ENCODE measurements at regions not wholly inside any gene's neighbourhood (a gene's known extent, or its start where the extent isn't known, plus 50 kb on each side); places are given as distances from the start of the nearest gene placed in this dataset.
"Not testable (repeated sequence)": the region's sequence is repeated elsewhere in the genome, so short reads cannot be mapped to it uniquely, and the experiment has no call there.

DNA sequence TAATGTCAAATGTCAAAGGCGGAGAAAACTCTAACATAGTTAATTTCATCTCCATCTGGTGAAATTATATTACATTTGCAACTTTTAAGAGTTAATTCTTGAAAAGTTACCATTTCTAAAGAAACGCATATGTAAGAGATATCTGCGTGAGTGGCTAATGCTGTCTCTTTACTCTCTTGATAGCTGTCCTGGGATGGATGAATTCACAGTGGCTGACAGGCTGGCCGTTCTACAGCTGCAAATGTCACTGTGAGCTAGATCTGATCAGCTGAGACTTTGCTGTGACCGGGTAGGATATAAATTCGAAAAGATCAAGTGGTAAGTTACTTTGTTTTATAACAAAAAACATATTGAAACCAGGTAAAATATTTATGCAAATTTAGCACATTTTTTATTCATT, 557.1 kb upstream of the DDX18 start:
- no peak for DNase-seq

DNA sequence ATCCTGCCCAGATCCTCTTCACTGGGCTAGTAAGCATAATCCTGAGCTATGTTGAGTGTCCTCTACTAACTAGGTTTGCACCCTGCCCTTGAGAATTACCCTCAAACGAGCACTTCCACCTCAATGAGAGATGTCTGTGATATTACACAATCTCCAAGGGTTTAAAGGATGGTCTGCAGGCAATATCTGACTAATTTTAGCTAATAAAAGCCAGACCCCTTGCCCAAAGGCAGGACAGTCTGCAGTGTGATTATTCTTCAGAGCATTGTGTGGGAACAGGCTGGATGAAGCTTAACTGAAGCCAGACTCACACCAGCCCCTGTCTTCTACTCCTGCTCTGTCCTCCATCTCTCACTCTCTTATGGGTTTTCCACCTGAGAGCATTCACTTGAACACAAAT, 544.9 kb upstream of the DDX18 start:
- DNase-seq: no peak

DNA sequence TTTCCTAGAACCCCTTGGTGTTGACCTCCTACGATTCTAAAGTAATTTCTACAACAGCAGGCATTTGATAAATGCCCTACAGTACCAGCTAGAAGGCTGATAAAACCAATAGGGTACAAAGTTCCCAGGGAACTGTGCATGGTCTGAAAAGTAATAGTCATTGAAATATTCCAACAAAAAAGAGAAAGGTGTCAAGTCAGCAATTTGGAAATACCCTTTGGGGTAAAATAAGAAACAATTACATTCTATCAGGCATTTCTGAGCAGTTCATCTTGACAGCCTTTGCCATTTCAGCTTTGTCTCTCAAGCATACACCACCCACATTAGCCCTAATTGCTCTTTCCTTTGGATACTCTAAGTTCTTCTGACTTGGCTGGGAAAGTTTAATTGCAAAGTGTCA, 542.9 kb upstream of the DDX18 start:
- DNase-seq: no peak

DNA sequence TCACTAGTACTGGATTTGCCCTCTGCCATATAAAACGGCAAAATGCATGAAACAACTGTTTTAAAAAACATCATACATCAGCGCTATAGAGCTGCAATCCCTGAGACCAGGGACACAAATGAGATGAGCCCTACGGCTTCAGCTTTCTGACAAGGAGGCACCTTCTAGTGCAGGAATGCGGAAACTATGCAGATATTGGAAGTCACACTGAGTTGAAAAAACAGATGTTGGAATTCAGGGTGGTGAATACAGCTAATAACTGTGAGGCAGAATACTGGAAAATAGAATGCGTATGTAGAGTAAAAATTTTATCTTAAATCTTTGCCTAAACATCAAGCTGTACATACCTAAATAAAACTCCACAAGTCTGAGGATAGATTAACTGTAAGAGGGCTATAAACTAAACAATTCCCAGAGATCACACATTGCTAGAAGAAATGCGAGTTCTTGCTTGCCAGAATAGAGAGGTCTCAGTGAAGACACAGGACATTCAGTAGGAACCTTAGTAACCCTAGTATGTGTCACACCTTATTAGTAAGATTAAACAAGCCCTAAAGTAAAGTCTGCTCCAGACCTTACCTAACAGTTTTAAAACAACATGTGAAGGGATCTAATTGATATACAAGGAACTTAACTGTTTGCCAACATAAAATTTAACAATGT, 541.4 kb upstream of the DDX18 start:
- no peak for DNase-seq

DNA sequence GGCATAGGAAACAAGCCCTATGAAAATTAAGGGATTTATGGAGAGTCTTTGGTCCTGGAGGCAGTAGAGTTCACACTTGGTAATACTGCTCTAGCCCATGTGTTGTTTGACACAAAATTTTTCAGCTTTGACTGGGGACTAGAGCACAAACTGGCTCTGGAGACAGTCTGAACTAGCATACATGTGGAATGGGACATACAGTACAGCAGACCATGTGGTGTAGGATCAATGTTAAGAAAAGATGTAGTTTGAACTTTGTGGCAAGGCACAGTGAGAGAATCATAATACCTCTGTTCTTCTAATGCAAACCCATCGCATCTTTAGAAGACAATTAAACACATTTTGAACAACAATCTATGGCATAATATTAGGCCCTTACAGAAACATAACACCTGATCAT, 521.5 kb upstream of the DDX18 start:
- DNase-seq: no peak

DNA sequence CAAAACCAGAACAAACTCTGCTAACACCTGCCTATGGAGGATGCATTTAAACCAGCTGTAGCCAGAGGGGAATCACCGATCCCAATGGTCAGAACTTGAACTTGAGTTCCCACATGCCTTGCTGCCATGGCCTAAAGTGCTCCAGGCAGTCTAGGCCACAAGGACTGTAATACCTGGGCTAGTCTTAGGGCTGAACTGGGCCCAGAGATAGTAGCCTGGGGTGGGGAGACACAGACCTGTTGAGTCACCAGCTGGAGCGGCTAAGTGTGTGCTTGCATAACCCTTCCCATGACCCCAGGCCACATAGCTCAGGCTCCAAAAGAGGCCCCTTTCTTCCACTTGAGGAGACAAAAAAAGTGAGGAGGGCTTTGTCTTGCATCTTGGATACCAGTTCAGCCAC, 515.0 kb upstream of the DDX18 start:
- no peak for DNase-seq

DNA sequence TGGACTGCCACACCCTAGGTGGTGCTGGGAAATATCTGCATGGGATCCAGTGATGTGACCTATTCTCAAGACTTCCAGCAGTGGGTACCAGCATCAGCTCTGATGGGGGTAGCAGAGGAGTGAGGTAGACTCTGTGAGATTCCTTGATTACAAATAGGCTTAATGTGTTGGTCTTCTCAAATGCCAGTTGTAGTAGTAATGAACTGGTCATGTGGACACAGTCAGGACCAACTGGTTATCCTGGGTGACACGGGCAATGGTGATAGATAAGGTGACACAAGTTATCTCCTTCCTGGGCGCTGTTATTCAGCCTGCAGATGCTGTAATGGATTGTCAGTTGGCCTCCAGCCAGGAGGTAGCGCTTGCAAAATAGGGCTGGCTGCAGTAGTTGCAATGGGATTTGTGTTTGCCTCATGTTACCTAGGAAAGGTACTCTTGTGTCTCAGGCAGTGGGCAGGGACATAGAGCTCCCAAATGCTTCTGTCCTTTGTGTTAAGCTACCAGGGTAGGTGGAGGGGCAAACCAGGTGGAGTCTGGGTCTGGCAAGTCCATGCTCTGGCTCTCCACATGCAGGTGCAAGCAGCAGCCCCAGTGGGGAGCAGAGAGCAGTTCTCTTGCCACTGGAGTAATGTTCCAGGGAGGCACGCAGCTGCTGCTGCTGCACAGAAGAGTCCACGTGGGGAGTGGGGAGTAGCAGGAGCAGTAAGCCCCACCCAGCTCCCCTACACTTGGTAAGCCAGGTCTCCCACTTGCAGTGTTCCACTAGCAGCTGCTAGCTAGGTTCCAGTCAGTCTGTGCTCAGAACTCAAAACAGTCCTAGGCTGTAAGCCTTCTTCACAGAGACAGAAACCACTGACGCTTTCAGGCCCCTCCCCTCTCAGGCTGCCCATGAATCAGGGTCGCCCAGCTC, 505.4 kb upstream of the DDX18 start:
- no peak for DNase-seq

DNA sequence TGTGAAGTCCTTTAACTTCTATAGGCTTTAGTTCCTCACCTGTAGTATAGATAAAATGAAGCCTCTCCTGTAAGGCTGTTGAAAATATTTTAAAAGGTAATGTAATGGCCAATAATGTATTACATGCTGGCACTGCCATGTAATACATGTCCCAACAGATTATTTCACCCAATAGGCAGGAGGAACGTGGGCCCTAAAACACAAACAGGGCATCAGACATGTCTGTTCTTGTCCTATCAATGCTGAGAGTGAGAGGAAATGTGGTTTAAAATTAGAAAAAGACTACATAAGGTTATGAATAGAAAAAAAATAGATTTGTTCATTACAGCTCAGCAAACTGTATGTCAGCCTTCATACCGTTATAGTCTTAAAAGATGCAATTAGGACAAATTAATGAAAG, 492.7 kb upstream of the DDX18 start:
- no peak for DNase-seq

DNA sequence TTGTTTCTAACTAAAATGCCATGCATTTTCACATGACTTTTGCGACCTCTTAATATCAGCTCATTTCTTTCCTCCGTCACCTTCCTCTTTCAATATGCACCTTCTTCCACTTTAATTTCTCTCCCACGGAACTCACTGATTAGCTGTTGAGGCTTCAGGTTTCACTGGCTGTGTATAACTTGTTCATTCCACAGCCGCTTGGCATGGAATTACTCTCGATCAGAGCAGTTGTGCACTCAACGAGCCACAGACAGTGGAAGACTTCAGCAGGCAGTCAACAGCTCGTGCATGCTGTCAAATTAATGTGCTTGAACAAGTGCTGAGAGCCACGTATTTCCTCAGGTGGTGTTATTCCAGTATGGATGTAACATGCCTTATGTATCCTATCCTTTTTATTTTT, 491.2 kb upstream of the DDX18 start:
- no peak for DNase-seq

DNA sequence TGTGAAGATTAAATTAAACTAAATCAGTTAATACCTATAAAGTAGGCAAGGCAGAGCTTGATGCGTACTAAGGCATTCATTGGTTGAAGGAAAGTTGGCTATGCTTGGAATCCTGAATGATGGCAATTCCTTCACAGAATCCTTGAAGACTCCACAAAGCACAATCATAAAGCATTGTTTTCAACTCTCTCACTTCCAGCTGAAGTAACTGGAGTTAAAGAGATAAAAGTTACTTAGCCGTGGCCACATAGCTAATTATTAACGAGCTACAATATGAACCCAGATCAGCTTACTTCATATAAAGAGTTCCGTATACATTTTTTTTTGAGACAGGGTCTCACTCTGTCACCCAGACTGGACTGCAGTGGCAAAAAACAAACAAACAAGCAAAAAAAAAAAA, 483.9 kb upstream of the DDX18 start:
- DNase-seq: no peak

DNA sequence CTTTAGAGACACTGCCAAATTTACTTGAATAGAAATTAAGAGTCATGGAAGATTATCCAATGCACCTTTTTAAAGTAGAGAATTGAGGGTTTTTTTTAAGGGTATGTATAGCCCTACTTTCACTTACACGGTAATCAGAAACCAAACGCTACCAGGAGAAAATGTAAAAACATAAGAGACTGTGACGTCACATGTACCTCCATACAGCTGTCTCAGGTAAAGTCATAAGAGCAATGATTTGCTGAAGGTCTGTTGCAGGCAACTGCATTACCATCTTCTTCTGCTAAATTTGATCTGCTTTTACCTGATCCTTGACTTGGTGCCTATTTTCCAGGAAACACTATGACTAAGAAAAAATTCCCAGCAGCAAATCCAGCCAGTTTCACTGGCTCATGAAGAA, 478.5 kb upstream of the DDX18 start:
- DNase-seq: no peak

DNA sequence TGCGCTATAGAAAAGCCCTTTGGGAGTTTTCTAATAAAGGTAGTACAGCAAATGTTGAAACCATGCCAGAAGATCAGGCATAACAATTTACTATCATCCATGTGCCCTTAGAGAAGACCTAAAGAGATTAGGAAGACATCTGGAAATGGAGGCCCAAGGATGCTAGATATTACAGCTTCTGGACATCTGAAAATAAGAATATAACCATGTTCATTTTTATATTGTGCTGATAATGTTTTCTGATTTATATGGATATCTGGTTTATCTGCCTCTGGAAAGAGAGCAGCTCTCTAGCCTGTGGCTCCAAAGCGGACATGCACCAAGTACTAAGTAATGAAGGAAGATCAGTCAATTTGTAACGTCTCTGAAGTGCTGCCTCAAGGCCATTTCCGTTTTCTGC, 478.0 kb upstream of the DDX18 start:
- DNase-seq: no peak

DNA sequence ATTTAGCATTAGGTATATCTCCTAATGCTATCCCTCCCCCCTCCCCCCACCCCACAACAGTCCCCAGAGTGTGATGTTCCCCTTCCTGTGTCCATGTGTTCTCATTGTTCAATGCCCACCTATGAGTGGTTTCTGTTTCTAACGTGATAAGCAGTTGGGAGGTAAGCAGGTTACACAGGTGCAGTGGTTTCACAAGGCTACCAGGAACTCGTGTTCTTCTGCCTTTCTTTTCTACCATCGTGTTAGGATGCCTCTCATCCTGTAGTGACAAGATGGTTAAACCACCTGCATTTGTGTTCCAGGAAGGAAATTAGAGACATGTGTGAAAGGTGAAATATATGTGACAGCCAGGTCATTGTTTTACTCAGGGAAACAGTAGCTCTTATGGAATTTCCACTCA, 476.5 kb upstream of the DDX18 start:
- not testable (repeated sequence) for DNase-seq

DNA sequence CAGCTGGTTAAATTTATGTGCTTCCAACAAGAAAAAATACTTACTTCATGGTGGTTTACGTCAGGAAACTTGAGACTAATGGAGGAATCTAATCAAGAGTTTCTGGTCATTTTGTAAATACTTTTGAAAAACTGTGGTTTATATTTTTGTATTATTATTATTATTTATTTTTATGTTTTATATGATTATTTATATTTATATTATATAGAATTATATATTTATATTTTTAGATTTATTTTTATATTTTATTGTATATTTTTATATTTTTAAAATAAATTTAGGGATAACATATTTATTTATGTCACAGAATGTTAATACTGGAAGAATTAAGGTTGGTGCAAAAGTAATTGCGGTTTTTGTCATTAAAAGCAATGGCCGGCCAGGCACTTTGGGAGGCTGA, 474.5 kb upstream of the DDX18 start:
- no peak for DNase-seq

DNA sequence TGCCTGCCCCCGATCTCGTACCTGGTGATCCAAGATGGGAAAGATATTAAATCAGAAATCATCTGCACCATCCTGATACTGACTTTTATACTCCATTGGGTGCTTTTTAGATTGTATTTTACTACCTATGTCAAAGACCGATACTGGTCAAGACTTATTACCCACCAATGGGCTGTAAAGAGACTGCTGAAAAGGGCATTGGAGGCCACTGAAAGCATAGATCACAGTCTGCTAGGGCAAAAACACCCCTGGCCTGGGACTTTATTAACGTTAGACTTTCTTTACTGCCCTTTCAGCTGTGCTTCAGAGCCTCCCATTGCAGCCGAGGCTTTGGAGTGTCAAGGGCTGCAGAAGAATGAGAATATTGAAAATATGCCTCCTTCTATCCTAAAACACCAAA, 472.8 kb upstream of the DDX18 start:
- DNase-seq: no peak

DNA sequence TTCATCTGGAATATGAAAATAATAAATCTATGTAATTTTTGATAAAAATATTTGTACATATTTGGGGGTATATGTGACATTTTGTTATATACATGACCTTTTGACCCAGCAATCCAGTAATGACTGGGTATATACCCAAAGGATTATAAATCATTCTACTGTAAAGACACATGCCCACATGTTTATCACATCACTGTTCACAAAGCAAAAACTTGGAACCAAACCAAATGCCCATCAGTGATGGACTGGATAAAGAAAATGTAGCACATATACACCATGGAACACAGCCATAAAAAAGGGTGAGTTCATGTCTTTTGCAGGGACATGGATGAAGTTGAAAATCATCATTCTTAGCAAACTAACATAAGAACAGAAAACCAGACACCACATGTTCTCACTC, 472.1 kb upstream of the DDX18 start:
- DNase-seq: no peak

DNA sequence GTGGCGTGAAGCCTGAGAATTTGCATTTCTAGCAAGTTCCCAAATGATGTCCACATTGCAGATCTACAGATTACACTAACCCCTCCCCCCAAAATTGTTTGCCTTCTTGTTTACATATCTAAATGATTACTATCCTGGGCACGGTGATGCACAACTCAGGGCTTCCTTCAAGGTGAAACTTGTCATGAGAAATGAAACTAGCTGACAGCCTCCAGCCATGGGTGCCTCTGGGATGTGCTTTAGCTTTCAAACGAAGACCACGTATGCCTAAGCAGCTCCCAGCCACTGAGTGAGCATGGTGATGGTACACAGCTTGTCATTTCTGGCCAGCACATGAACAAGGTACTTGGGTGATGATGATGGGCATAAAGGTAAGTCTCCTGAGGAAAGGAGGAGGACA, 464.8 kb upstream of the DDX18 start:
- DNase-seq: no peak

DNA sequence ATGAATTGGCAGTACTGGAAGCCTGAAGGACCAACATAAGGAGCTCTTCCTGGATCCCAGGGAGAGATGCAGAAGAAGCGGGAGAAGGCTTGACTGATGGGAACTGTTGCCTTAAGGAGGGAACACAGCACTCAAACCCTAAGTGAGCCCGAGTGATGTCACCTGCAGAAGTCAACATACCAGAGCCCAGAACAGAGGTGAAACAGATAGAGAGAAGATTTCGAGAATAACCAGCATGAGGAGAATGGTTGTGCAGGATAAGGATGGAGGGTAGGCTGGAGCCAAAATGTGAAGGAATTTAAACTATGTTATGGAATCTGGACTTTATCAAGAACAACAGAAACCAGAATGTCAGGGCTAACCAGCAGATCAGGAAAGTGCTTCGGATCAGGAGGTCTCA, 463.1 kb upstream of the DDX18 start:
- no peak for DNase-seq

DNA sequence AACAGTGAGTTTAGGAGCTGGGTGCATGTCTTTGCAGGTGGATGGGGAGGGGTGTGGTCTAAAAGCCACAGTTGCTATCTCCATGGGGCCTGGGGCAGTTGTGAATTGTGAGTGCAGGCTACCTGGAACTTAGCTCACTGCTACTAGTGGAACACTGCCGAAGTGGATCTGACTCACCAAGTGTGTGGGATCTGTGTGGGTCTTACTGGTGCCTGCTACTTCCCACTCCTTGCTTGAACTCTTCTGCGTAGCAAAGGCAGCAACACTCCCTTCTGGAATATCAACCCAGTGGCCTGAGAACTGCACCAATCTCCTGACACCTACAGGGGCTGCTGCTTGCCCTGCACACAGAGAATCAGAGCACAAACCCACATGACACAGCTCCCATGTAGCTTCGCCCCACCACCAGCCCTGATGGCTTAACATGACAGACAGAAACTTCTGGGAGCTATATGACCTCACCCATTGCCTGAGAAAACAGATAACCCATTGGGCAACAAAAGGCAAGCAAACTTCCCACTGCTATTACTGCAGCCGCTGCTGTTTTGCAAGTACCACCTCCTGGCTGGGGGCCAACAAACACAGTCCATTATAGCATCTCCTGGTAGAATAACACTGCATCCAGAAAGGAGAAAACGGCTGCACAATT, 455.1 kb upstream of the DDX18 start:
- no peak for DNase-seq

DNA sequence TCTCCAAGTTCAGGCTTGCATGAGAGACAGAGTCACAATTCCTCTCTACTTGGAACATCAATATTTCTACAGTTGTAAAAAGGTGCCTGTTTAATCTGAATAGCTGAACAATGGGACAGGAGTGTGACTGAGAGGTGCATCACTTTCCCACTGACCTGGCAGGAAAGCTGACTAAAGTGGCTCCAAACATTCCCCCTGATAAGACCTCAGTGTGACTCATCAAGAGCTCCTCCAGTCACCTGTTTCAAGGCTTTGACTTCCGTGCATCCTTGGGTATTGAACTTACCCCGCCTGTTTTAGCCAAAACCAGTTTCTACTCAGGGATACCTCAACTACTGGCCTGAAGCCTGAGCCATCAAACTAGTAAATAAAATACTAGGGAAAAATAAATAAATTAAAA, 453.9 kb upstream of the DDX18 start:
- DNase-seq: no peak

DNA sequence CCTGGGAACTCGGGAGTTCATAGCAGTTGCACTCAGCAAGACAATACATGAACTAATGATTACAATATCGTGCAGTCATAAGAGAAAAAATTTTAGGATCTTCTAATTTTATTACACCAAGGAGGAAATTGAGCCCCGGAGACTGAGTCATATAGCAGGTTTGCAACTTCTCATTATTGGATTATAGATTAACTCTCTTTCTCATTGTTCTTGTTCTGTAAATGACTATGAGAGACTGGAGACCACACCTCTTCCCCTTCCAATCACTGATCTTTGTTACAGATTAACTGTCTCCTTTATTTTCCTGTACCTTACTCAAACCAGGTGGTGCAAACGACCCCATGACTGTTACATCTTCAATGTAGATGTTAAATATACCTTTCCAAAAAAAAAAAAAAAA, 435.8 kb upstream of the DDX18 start:
- no peak for DNase-seq

DNA sequence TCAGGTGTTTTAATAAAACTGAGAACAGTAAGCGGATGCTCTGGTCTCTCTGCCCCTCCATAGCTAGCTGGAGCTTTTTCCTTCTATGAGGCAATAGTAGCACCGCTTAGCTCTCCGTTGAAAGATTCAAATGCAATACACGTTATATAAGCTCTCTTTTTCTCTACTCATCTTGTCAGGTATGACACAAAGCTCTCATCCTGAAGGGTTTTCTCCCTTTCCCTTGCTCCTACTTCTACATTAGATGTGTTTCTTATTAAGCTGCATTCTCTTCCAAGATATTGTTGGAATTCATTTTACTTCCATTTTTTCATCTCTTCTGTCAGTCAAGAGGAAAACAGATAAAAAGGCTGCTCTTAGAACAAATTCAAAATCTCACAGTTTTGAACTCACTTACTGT, 434.6 kb upstream of the DDX18 start:
- no peak for DNase-seq

DNA sequence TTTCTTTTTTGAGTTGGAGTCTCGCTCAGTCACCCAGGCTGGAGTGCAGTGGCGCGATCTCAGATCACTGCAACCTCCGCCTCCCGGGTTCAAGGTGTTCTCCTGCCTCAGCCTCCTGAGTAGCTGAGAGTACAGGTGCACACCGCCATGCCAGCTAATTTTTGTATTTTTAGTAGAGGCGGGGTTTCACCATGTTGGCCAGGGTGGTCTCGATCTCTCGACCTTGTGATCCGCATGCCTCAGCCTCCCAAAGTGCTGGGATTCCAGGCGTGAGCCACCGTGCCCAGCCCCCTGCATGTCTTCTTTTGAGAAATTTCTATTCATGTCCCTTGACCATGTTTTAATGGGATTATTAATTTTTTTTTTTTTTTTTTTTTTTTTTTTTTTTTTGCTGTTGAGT, 430.5 kb upstream of the DDX18 start:
- not testable (repeated sequence) for DNase-seq

DNA sequence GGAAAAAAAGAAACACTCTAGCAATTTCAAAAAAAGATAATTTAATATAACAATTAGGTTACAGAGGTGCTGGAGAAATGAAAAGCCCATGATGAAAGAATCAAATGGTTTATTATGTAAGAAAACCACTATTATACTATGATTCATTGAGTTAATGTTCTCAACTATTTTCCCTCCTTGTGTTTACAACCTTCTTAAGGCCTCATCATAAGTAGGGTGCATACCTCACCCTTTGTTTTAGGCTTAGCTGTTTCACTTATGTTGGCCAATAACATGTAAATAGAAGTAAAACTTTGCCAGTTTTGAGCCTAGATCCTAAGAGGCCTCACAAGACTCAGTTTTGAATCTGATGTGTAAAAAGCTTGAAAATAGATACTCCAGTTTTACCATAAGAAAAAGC, 418.3 kb upstream of the DDX18 start:
- DNase-seq: no peak

Data from NCI-H524 treated with DMSO at 0.1 percent for 48 hours (cell line).